Fibroblast of villous mesenchyme (primary cell): ENCODE measurements at regions not wholly inside any gene's neighbourhood (a gene's known extent, or its start where the extent isn't known, plus 50 kb on each side); places are given as distances from the start of the nearest gene placed in this dataset.

Source experiments
- DNase-seq: peaks from one replicate; pipeline ENCODE4 v3.0.0-alpha.2; 2010; ENCODE audit warnings: low read depth
- H3K4me3 ChIP-seq: 2 replicates; pipeline ENCODE4 v1.5.1; 2011; ENCODE audit warnings: low read depth, mild to moderate bottlenecking, low read length
- TF ChIP-seq, protein P1 (sequence below): IDR thresholded peaks from 2 replicates; pipeline ENCODE4 v1.5.1; 2012; ENCODE audit warnings: low read depth, mild to moderate bottlenecking, low read length; ENCODE audit not compliant: insufficient read depth

DNA sequence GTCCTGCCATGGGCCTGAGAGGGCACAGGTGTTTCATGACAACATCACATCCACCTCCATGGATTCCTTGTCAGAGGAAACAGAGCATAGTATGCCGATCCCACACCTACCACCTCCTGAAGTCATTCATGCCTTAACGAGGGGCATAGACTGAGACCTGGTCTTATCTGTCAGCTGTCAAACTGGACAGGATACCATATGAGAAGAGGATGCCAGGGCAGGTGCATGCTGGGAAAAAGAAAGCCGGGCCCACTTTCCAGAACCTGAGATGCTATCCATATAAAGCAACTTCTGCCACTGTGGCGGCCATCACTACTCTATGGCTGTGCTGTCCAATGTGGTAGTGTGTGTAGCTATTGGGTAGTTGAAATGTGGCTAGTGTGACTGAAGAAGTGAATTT, 116.0 kb upstream of the SIX2 start:
- TF ChIP-seq, protein P1, sequence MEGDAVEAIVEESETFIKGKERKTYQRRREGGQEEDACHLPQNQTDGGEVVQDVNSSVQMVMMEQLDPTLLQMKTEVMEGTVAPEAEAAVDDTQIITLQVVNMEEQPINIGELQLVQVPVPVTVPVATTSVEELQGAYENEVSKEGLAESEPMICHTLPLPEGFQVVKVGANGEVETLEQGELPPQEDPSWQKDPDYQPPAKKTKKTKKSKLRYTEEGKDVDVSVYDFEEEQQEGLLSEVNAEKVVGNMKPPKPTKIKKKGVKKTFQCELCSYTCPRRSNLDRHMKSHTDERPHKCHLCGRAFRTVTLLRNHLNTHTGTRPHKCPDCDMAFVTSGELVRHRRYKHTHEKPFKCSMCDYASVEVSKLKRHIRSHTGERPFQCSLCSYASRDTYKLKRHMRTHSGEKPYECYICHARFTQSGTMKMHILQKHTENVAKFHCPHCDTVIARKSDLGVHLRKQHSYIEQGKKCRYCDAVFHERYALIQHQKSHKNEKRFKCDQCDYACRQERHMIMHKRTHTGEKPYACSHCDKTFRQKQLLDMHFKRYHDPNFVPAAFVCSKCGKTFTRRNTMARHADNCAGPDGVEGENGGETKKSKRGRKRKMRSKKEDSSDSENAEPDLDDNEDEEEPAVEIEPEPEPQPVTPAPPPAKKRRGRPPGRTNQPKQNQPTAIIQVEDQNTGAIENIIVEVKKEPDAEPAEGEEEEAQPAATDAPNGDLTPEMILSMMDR: no peak
- H3K4me3 ChIP-seq: no peak overlapping the region
- DNase-seq: no peak

DNA sequence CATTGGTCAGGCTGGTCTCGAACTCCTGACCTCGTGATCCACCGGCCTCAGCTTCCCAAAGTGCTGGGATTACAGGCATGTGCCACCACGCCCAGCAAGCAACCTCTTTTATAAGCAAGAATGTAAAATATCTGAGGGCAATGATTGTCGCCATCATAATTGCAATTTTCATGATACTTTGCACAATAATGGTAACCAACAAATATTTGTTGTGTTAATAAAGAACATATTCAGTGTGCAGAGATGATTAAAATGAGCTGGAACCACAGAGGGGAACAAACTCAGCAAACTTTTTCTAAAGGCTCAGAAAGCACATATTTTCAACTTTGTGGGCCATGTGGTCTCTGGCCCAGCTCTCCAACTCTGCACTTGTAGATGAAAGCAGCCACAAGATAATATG, 115.2 kb upstream of the SIX2 start:
- TF ChIP-seq, protein P1: no peak
- H3K4me3 ChIP-seq: no peak overlapping the region
- no peak for DNase-seq

DNA sequence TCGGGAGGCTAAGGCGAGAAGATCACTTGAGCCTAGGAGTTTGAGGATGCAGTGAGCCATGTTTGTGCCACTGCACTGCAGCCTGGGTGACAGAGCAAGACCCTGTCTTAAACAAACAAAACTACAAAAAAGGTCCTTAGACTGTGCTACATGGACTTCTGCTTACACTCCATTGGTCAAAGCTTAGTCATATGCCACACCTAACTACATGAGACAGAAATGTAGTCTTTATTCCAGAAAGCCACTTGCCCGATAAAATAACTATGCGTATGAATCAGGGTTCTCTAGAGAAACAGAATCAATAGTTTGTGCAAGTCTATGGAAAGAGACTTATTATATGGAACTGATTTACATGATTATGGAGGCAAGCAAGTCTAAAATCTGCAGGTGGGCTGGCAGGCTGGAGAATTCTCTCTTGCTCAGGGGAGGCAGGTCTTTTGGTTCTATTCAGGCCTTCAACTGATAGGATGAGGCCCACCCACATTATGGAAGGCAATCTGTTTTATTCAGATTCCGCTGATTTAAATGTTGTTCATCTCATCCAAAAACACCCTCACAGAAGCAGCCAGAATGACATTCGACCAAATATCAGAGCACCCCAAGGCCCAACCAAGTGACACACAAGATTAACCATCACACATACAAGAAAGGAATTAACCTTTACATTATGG, 114.4 kb upstream of the SIX2 start:
- TF ChIP-seq, protein P1: no peak
- no peak overlapping the region for H3K4me3 ChIP-seq
- no peak for DNase-seq

DNA sequence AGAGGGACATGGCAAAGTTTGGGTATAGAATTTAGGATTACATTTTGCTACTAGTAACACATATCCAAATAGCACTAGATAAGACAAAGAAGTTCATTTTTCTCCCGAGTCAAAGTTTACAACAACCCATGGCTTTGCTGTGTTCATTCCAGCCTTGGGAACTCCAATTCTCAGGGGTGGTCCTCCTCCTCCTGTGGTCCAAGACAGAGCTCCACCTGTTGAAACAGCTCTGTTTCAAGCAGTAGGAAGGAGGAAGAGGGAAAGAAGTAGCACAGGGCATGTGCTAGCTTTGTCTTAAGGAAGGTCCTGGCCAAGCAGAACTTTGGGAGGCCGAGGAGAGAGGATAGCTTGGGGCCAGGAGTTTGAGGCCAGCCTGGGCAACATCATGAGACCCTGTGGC, 113.8 kb upstream of the SIX2 start:
- H3K4me3 ChIP-seq: no peak overlapping the region
- DNase-seq: no peak
- TF ChIP-seq, protein P1: no peak

DNA sequence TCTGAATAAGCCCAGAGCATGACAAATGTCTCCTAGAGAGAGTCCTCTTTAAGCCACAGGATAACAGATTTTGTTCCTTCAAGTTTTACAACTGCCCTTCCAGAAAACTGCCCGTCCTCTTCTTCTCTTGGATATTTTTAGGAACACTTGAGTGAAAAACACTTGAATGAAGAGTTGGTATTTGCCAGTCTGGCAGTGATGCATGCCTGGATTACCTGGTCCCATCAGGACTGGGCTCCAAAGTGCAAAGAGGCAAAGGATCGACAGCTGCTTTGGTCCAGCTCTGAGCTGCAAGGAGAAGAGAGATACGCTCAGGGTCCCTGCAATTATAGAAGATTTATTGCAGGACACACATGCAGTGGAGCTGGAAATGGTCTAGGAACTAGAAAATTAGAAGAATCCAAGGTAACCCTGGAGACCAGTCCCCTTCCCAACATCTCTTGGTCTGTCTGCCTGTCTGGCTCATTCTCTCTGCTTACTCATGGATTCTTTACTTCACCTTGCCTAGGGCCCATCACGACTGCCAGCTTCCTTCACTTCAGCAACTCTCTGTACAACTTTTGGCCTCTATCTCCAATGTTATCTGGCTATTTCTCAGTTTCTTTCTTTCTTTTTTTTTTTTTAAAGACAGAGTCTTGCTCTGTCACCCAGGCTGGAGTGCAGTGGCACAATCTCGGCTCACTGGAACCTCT, 112.1 kb upstream of the SIX2 start:
- TF ChIP-seq, protein P1: no peak
- DNase-seq: no peak
- H3K4me3 ChIP-seq: no peak overlapping the region

DNA sequence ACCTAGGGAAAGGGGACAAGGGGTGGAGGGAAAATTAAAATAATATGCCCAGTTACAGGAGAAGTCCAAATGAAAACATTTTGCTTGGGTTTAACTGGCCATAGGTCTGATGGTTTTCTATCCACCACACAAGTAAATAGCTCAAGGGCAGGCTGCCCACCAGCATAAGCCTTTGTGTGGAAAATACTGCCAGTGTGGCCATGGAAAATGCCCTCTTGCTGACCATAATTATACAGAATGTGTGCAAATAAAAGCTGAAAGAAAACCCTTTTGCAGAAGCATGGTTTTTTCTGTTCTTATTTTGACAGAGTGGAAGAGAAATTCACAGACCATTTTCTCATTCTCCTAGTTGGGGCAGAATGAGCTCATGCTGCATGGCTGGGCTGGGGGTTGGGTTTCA, 111.3 kb upstream of the SIX2 start:
- DNase-seq: no peak

More for the DNA sequence above, 111.3 kb upstream of the SIX2 start:
- H3K4me3 ChIP-seq: no peak overlapping the region
- TF ChIP-seq, protein P1: no peak
